HepG2 (cell line): ENCODE measurements at regions not wholly inside any gene's neighbourhood (a gene's known extent, or its start where the extent isn't known, plus 50 kb on each side); places are given as distances from the start of the nearest gene placed in this dataset.

Experiments
- CENPX ChIP-seq: sonication (generic); formaldehyde crosslinking; IDR thresholded peaks from 2 replicates; pipeline ENCODE4 v1.9.0; 2021; ENCODE audit warnings: mild to moderate bottlenecking, missing genetic modification reagents, moderate library complexity
- CTCF ChIP-seq: sonication (generic); formaldehyde crosslinking; IDR thresholded peaks from 2 replicates; pipeline ENCODE4 v1.5.0; 2020; ENCODE audit warnings: mild to moderate bottlenecking, missing genetic modification reagents, moderate library complexity
- ERF ChIP-seq: IDR thresholded peaks from 2 replicates; pipeline ENCODE4 v1.6.1; 2018; ENCODE audit warnings: missing biosample characterization, missing genetic modification reagents
- ETS1 ChIP-seq: sonication (generic); formaldehyde crosslinking; IDR thresholded peaks from 2 replicates; pipeline ENCODE4 v1.4.0; 2020; ENCODE audit warnings: missing genetic modification reagents
- JUNB ChIP-seq: sonication (generic); formaldehyde crosslinking; IDR thresholded peaks from 2 replicates; pipeline ENCODE4 v1.8.0; 2022; ENCODE audit warnings: missing genetic modification reagents, mild to moderate bottlenecking, borderline replicate concordance
- MAFK ChIP-seq, 2 experiments: IDR thresholded peaks in 1 of 2; conservative IDR thresholded peaks in 1 of 2; 2 replicates each; pipeline ENCODE4 v1.6.1; 2011; ENCODE audit warnings: improper control_type of control experiment in 2 of 2, low read length in 2 of 2
- PPARG ChIP-seq: conservative IDR thresholded peaks from 2 replicates; pipeline ENCODE4 v1.6.1; 2016; ENCODE audit warnings: missing biosample characterization, missing genetic modification reagents
- RAD21 ChIP-seq: fragments of 450-650 bp; formaldehyde crosslinking; IDR thresholded peaks from 2 replicates; pipeline ENCODE4 v1.5.0; 2020; ENCODE audit warnings: mild to moderate bottlenecking
- ZFP37 ChIP-seq: sonication (generic); formaldehyde crosslinking; IDR thresholded peaks from 2 replicates; pipeline ENCODE4 v1.4.0; 2020; ENCODE audit warnings: missing genetic modification reagents, borderline replicate concordance
- ZFX ChIP-seq: sonication (generic); formaldehyde crosslinking; IDR thresholded peaks from 2 replicates; pipeline ENCODE4 v1.4.0; 2020; ENCODE audit warnings: mild to moderate bottlenecking, low read depth, missing genetic modification reagents, moderate library complexity
- ZHX2 ChIP-seq, 2 experiments: sonication (generic) in 1 of 2; formaldehyde crosslinking in 1 of 2; IDR thresholded peaks; 2 replicates each; pipeline versions ENCODE4 v1.6.1 to v1.9.0; 2014 to 2022; ENCODE audit warnings: antibody characterized with exemption in 1 of 2, borderline replicate concordance in 1 of 2, inconsistent platforms in 1 of 2, low read depth in 1 of 2, missing genetic modification reagents in 1 of 2
- ZMAT5 ChIP-seq: sonication (generic); formaldehyde crosslinking; IDR thresholded peaks from 2 replicates; pipeline ENCODE4 v1.5.0; 2020; ENCODE audit warnings: mild to moderate bottlenecking, low read depth, missing genetic modification reagents, borderline replicate concordance
- ZNF275 ChIP-seq: sonication (generic); formaldehyde crosslinking; IDR thresholded peaks from 2 replicates; pipeline ENCODE4 v1.8.0; 2022; ENCODE audit warnings: missing genetic modification reagents, mild to moderate bottlenecking, inconsistent platforms, borderline replicate concordance

- TF ChIP-seq ERF: no peak
- TF ChIP-seq ZHX2 (IDR thresholded peaks at IDR 0.05; ENCODE audit: low read depth): no peak
- TF ChIP-seq ZHX2 (CRISPR knock-in tag; IDR thresholded peaks at IDR 0.05; ENCODE audit: borderline replicate concordance): no peak
- TF ChIP-seq CTCF (CRISPR knock-in tag): no peak
- no peak for TF ChIP-seq ZFP37 (CRISPR knock-in tag)
- TF ChIP-seq CENPX (CRISPR knock-in tag): no peak
- no peak for TF ChIP-seq ZFX (CRISPR knock-in tag)
- TF ChIP-seq MAFK (conservative IDR thresholded peaks at IDR 0.05 in 1 of 2, IDR thresholded peaks at IDR 0.05 in 1 of 2; ENCODE audit: low read length in 2 of 2): no peak
- TF ChIP-seq ZNF275 (CRISPR knock-in tag): no peak
- no peak for TF ChIP-seq RAD21 (CRISPR knock-in tag)
- no peak for TF ChIP-seq ZMAT5
- no peak for TF ChIP-seq PPARG (CRISPR knock-in tag)
- TF ChIP-seq ETS1 (CRISPR knock-in tag): no peak
- no peak for TF ChIP-seq JUNB (CRISPR knock-in tag)
These were observed 49.9 kb upstream of the RFXAP start for GRCh38 chr13:36769126-36769525.
